HCT116 (cell line): ENCODE measurements at regions not wholly inside any gene's neighbourhood (a gene's known extent, or its start where the extent isn't known, plus 50 kb on each side); places are given as distances from the start of the nearest gene placed in this dataset.

Experiments
- ATAC-seq: fragments of 200-7000 bp; cut with Tn5 transposase; 2 replicates; pipeline ENCODE4 v1.9.1; 2020; ENCODE audit warnings: mild to moderate bottlenecking, moderate library complexity
- BruUV-seq: library from RNA; stranded (reverse); fragments of 400-500 nt; replicated peaks from 2 replicates; lab custom pipeline; 2021; lab: Mats Ljungman, UMichigan
- CTCF ChIA-PET: fragments of 300-600 bp; sonication (Branson Sonifier 250); formaldehyde crosslinking; loops from one replicate; lab custom pipeline; 2021; ENCODE audit warnings: antibody characterized with exemption; lab: Charles Lee
- POLR2A ChIA-PET: fragments of 300-600, 350-600 bp; sonication (Branson Sonifier 250); formaldehyde crosslinking; loops from one replicate; lab custom pipeline; 2021; ENCODE audit warnings: antibody characterized with exemption; lab: Charles Lee
- RAD21 ChIA-PET, 2 experiments: fragments of 300-600 bp; sonication (Branson Sonifier 250); formaldehyde crosslinking; loops; one replicate each; lab custom pipeline; 2023; ENCODE audit warnings: low total read pairs in 2 of 2; ENCODE audit not compliant: uncharacterized antibody in 2 of 2, unreplicated experiment in 2 of 2, low non-redundant PET in 1 of 2; lab: Charles Lee
- DNase-seq: peaks from one replicate; pipeline ENCODE4 v3.0.0-alpha.2; 2010; ENCODE audit warnings: low read depth, low spot score
- H2AFZ ChIP-seq: fragments of 200-600 bp; shearing (Covaris generic), sonication (generic); 2 replicates; pipeline ENCODE4 v1.6.1; 2017; ENCODE audit warnings: low read depth, mixed run types, mixed read lengths, antibody characterized with exemption, low read length; ENCODE audit not compliant: poor library complexity, severe bottlenecking
- H3K27ac ChIP-seq: 2 replicates; pipeline ENCODE4 v1.5.1; 2012; ENCODE audit warnings: low read depth, low read length
- H3K27me3 ChIP-seq: fragments of 200-600 bp; sonication (generic); 2 replicates; pipeline ENCODE4 v1.6.1; 2016; ENCODE audit warnings: mixed run types, low read length, mixed read lengths; ENCODE audit not compliant: insufficient read depth
- H3K36me3 ChIP-seq, 2 experiments: fragments of 200-500 bp in 1 of 2; fragments of 200-600 bp in 1 of 2; sonication (Bioruptor generic) in 1 of 2; sonication (generic) in 1 of 2; 2 replicates each; pipeline versions ENCODE4 v1.5.1 to v1.6.1; 2014 to 2016; ENCODE audit warnings: low read length in 2 of 2, inconsistent platforms in 1 of 2, mixed read lengths in 1 of 2, mixed run types in 1 of 2; ENCODE audit not compliant: insufficient read depth in 2 of 2, control insufficient read depth in 1 of 2
- H3K4me1 ChIP-seq, 2 experiments: fragments of 200-600 bp in 1 of 2; sonication (generic) in 1 of 2; 2 replicates each; pipeline versions ENCODE4 v1.5.1 to v1.6.1; 2012 to 2017; ENCODE audit warnings: low read length in 2 of 2, inconsistent platforms in 1 of 2, mild to moderate bottlenecking in 1 of 2, mixed read lengths in 1 of 2, mixed run types in 1 of 2, moderate library complexity in 1 of 2; ENCODE audit not compliant: insufficient read depth in 2 of 2, control insufficient read depth in 1 of 2
- H3K4me2 ChIP-seq: fragments of 200-600 bp; sonication (generic); 2 replicates; pipeline ENCODE4 v1.6.1; 2017; ENCODE audit warnings: mixed run types, low read length, mixed read lengths
- H3K4me3 ChIP-seq, 2 experiments: fragments of 200-600 bp in 1 of 2; sonication (generic) in 1 of 2; replicated peaks in 1 of 2; 2 replicates each; pipeline ENCODE4 v1.5.1; 2011 to 2016; ENCODE audit warnings: low read length in 2 of 2, control low read depth in 1 of 2, low read depth in 1 of 2, mild to moderate bottlenecking in 1 of 2, mixed read lengths in 1 of 2, mixed run types in 1 of 2
- H3K79me2 ChIP-seq: fragments of 200-600 bp; sonication (generic); 2 replicates; pipeline ENCODE4 v1.6.1; 2017; ENCODE audit warnings: mild to moderate bottlenecking, mixed run types, low read length, moderate library complexity, mixed read lengths; ENCODE audit not compliant: insufficient read depth
- H3K9ac ChIP-seq: fragments of 200-600 bp; sonication (generic); 2 replicates; pipeline ENCODE4 v1.6.1; 2016; ENCODE audit warnings: low read length, mixed read lengths
- H3K9me2 ChIP-seq: fragments of 200-600 bp; sonication (generic), shearing (Covaris generic); 2 replicates; pipeline ENCODE4 v1.6.1; 2017; ENCODE audit warnings: mixed run types, mild to moderate bottlenecking, moderate library complexity; ENCODE audit not compliant: insufficient read depth
- H3K9me3 ChIP-seq, 2 experiments: fragments of 200-500 bp in 1 of 2; fragments of 200-600 bp in 1 of 2; sonication (Bioruptor generic) in 1 of 2; sonication (generic) in 1 of 2; 2 replicates each; pipeline ENCODE4 v1.6.1; 2014 to 2017; ENCODE audit warnings: low read length in 2 of 2, mixed read lengths in 2 of 2, inconsistent platforms in 1 of 2, low read depth in 1 of 2, mild to moderate bottlenecking in 1 of 2, mixed run types in 1 of 2, moderate library complexity in 1 of 2; ENCODE audit not compliant: control insufficient read depth in 1 of 2, insufficient read depth in 1 of 2
- H4K20me1 ChIP-seq: fragments of 200-600 bp; sonication (generic), shearing (Covaris generic); 2 replicates; pipeline ENCODE4 v1.6.1; 2017; ENCODE audit warnings: mixed run types, mild to moderate bottlenecking, moderate library complexity; ENCODE audit not compliant: insufficient read depth
- CBX3 ChIP-seq: IDR thresholded peaks from 2 replicates; pipeline ENCODE4 v1.6.1; 2012; ENCODE audit warnings: low read depth
- EZH2 ChIP-seq: fragments of 200-600 bp; sonication (generic); IDR thresholded peaks from 2 replicates; pipeline ENCODE4 v1.6.1; 2017; ENCODE audit warnings: antibody characterized with exemption, mixed run types
- FOSL1 ChIP-seq: IDR thresholded peaks from 2 replicates; pipeline ENCODE4 v1.6.1; 2012; ENCODE audit warnings: low read depth
- JUND ChIP-seq: IDR thresholded peaks from 2 replicates; pipeline ENCODE4 v1.6.1; 2012
- POLR2AphosphoS5 ChIP-seq: IDR thresholded peaks from 2 replicates; pipeline ENCODE4 v1.6.1; 2011; ENCODE audit warnings: mild to moderate bottlenecking, low read depth, low read length, moderate library complexity
- YY1 ChIP-seq: IDR thresholded peaks from 2 replicates; pipeline ENCODE4 v1.6.1; 2011; ENCODE audit warnings: low read length, low read depth, moderate library complexity, mild to moderate bottlenecking; ENCODE audit not compliant: insufficient replicate concordance; ENCODE audit errors: extremely low read depth
- intact Hi-C: fragments of 100-400 bp; cut with micrococcal nuclease; formaldehyde crosslinking; loops from 2 replicates; pipeline ENCODE4 v1.10.0; 2022
- TF ChIP-seq, protein P1 (sequence below), 3 experiments: fragments of 200-600 bp in 1 of 3; sonication (generic) in 1 of 3; IDR thresholded peaks in 2 of 3; conservative IDR thresholded peaks in 1 of 3; 2 replicates each; pipeline ENCODE4 v1.5.1; 2012 to 2017; ENCODE audit warnings: low read depth in 2 of 3, low read length in 2 of 3, antibody characterized with exemption in 1 of 3, borderline replicate concordance in 1 of 3, control low read depth in 1 of 3, mild to moderate bottlenecking in 1 of 3, mixed read lengths in 1 of 3, mixed run types in 1 of 3, moderate library complexity in 1 of 3; ENCODE audit not compliant: insufficient read depth in 1 of 3
- TF ChIP-seq, protein P2 (sequence below): IDR thresholded peaks from 2 replicates; pipeline ENCODE4 v1.6.1; 2012
- TF ChIP-seq, protein P3 (sequence below): IDR thresholded peaks from 2 replicates; pipeline ENCODE4 v1.6.1; 2012

DNA sequence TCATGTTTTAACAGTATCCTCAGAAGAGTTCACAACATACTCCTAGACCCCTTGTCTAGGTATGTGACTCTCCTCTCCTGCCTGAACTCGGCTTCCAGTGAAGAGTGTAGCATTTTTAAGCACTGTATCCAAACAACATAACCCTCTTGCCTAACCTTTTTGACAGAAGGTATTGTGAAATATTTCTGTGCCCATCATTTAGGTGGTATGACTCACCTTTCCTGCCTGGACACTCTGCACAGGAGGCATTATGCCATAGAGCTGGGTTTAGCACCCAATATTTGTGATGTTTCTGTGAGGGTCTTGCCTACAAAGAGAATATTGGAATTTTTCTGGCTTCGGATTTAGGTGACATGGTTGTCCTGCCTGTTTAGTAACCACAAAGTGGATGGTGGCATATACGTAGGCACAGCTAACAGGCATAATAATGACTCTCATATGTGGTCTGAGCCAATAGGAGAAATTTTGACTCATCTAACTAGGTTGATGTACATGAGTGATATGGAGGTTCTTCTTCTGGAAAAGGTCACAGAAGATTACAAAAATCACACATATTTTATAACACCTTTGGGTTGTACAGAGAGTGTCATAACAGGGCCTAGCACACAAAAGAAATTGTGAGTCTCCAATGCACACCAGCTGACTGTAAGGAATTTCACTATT is 1001.0 kb upstream of the TSPY4 start:
- TF ChIP-seq, protein P1, sequence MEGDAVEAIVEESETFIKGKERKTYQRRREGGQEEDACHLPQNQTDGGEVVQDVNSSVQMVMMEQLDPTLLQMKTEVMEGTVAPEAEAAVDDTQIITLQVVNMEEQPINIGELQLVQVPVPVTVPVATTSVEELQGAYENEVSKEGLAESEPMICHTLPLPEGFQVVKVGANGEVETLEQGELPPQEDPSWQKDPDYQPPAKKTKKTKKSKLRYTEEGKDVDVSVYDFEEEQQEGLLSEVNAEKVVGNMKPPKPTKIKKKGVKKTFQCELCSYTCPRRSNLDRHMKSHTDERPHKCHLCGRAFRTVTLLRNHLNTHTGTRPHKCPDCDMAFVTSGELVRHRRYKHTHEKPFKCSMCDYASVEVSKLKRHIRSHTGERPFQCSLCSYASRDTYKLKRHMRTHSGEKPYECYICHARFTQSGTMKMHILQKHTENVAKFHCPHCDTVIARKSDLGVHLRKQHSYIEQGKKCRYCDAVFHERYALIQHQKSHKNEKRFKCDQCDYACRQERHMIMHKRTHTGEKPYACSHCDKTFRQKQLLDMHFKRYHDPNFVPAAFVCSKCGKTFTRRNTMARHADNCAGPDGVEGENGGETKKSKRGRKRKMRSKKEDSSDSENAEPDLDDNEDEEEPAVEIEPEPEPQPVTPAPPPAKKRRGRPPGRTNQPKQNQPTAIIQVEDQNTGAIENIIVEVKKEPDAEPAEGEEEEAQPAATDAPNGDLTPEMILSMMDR (IDR thresholded peaks at IDR 0.05 in 2 of 3, conservative IDR thresholded peaks at IDR 0.05 in 1 of 3; ENCODE audit: borderline replicate concordance in 1 of 3, insufficient read depth in 1 of 3, low read depth in 2 of 3, low read length in 2 of 3): no peak
- TF ChIP-seq, protein P2, sequence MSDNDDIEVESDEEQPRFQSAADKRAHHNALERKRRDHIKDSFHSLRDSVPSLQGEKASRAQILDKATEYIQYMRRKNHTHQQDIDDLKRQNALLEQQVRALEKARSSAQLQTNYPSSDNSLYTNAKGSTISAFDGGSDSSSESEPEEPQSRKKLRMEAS: no peak
- no peak for TF ChIP-seq POLR2AphosphoS5
- TF ChIP-seq CBX3: no peak
- Histone ChIP-seq H3K9ac (no peak overlapping the region), H3K9me2 (no peaks in the 10 kb centered on the region), H4K20me1 (no peaks in the 10 kb centered on the region), H3K79me2 (no peaks in the 10 kb centered on the region), H3K36me3 (no peaks in the 10 kb centered on the region), H2AFZ (no peak overlapping the region), H3K27ac (no peak overlapping the region), H3K9me3 (no peaks in the 10 kb centered on the region), H3K4me1 (no peaks in the 10 kb centered on the region), H3K4me3 (no peak overlapping the region), H3K4me2 (no peak overlapping the region), H3K27me3 (no peaks in the 10 kb centered on the region)
- no TSS peak for BruUV-seq
- intact Hi-C loops: no loop called here
- DNase-seq: no peak
- RAD21 ChIA-PET: no interaction called here
- POLR2A ChIA-PET: no interaction called here
- ATAC-seq: no peak
- CTCF ChIA-PET: no interaction called here

DNA sequence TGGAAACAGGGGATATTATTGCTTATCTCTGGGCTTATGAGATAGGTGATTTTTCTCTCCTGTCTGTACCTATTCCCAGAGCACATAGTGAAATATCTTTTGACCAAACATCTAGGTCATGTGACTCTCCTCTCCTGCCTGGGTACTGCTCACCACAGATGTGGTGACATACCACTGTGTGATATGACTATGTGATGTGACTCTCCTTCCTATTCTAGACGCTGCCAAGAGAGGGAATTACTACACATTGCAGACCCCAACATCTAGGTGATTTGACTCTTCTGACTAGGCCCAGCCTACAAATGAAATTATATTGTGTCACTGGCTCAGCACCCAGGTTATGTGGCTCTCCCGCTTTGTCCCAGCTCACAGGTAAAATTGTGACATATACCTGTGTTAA is 996.3 kb upstream of the TSPY4 start:
- RAD21 ChIA-PET: no interaction called here

More for the DNA sequence above, 996.3 kb upstream of the TSPY4 start:
- TF ChIP-seq, protein P3, sequence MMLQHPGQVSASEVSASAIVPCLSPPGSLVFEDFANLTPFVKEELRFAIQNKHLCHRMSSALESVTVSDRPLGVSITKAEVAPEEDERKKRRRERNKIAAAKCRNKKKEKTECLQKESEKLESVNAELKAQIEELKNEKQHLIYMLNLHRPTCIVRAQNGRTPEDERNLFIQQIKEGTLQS: no peak
- no peak for TF ChIP-seq EZH2
- TF ChIP-seq YY1: no peak
- TF ChIP-seq FOSL1: no peak
- no peak for TF ChIP-seq JUND
- Histone ChIP-seq H3K27me3 (no peaks in the 10 kb centered on the region), H3K27ac (no peak overlapping the region), H3K9me2 (no peaks in the 10 kb centered on the region), H3K9me3 (no peaks in the 10 kb centered on the region), H3K4me1 (no peaks in the 10 kb centered on the region), H4K20me1 (no peaks in the 10 kb centered on the region), H2AFZ (no peak overlapping the region), H3K9ac (no peak overlapping the region), H3K4me3 (no peak overlapping the region), H3K36me3 (no peaks in the 10 kb centered on the region), H3K4me2 (no peak overlapping the region), H3K79me2 (no peaks in the 10 kb centered on the region)
- ChIA-PET POLR2A (no interaction called here), CTCF (no interaction called here)
- ATAC-seq: no peak
- intact Hi-C loops: no loop called here
- no TSS peak for BruUV-seq
- no peak for DNase-seq
